ENCODE measurements at regions not wholly inside any gene's neighbourhood (a gene's known extent, or its start where the extent isn't known, plus 50 kb on each side); places are given as distances from the start of the nearest gene placed in this dataset.

- TF ChIP-seq, protein P1, sequence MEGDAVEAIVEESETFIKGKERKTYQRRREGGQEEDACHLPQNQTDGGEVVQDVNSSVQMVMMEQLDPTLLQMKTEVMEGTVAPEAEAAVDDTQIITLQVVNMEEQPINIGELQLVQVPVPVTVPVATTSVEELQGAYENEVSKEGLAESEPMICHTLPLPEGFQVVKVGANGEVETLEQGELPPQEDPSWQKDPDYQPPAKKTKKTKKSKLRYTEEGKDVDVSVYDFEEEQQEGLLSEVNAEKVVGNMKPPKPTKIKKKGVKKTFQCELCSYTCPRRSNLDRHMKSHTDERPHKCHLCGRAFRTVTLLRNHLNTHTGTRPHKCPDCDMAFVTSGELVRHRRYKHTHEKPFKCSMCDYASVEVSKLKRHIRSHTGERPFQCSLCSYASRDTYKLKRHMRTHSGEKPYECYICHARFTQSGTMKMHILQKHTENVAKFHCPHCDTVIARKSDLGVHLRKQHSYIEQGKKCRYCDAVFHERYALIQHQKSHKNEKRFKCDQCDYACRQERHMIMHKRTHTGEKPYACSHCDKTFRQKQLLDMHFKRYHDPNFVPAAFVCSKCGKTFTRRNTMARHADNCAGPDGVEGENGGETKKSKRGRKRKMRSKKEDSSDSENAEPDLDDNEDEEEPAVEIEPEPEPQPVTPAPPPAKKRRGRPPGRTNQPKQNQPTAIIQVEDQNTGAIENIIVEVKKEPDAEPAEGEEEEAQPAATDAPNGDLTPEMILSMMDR (IDR thresholded peaks at IDR 0.05; ENCODE audit: poor library complexity, severe bottlenecking) = no peak
- TF ChIP-seq RAD21 (conservative IDR thresholded peaks at IDR 0.05) = no peak
- TF ChIP-seq, protein P2, sequence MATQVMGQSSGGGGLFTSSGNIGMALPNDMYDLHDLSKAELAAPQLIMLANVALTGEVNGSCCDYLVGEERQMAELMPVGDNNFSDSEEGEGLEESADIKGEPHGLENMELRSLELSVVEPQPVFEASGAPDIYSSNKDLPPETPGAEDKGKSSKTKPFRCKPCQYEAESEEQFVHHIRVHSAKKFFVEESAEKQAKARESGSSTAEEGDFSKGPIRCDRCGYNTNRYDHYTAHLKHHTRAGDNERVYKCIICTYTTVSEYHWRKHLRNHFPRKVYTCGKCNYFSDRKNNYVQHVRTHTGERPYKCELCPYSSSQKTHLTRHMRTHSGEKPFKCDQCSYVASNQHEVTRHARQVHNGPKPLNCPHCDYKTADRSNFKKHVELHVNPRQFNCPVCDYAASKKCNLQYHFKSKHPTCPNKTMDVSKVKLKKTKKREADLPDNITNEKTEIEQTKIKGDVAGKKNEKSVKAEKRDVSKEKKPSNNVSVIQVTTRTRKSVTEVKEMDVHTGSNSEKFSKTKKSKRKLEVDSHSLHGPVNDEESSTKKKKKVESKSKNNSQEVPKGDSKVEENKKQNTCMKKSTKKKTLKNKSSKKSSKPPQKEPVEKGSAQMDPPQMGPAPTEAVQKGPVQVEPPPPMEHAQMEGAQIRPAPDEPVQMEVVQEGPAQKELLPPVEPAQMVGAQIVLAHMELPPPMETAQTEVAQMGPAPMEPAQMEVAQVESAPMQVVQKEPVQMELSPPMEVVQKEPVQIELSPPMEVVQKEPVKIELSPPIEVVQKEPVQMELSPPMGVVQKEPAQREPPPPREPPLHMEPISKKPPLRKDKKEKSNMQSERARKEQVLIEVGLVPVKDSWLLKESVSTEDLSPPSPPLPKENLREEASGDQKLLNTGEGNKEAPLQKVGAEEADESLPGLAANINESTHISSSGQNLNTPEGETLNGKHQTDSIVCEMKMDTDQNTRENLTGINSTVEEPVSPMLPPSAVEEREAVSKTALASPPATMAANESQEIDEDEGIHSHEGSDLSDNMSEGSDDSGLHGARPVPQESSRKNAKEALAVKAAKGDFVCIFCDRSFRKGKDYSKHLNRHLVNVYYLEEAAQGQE (IDR thresholded peaks at IDR 0.05; ENCODE audit: borderline replicate concordance) = no peak
- no peak for TF ChIP-seq EP300 (conservative IDR thresholded peaks at IDR 0.05; ENCODE audit: poor library complexity, severe bottlenecking)
- TF ChIP-seq POLR2AphosphoS5 (IDR thresholded peaks at IDR 0.05) = no peak
- no peak for TF ChIP-seq EZH2 (IDR thresholded peaks at IDR 0.05; ENCODE audit: borderline replicate concordance, insufficient read depth, low read length, poor library complexity, severe bottlenecking)
Observed at GRCh38 chr11:38510041-38510440, 1912.0 kb upstream of the RAG2 start.
